Breast epithelium (tissue), 4 donors: ENCODE measurements at regions not wholly inside any gene's neighbourhood (a gene's known extent, or its start where the extent isn't known, plus 50 kb on each side); places are given as distances from the start of the nearest gene placed in this dataset.

Experiments
- DNase-seq, 2 donors: peaks; one replicate each; pipeline ENCODE4 v3.0.0-alpha.2; 2019; ENCODE audit warnings: low spot score in 2 of 2
- H3K27ac ChIP-seq, 2 donors: fragments of 200-600 bp; sonication (generic) in 1 of 2; one replicate each; pipeline ENCODE4 v1.5.1; 2016 to 2019; ENCODE audit warnings: mild to moderate bottlenecking in 1 of 2
- H3K27me3 ChIP-seq, 2 donors: fragments of 200-600 bp; sonication (generic) in 1 of 2; one replicate each; pipeline versions ENCODE4 v1.5.1 to v1.6.0; 2017 to 2019; ENCODE audit warnings: control low read depth in 1 of 2, mild to moderate bottlenecking in 1 of 2
- H3K36me3 ChIP-seq: fragments of 200-600 bp; one replicate; pipeline ENCODE4 v1.5.1; 2019
- H3K4me1 ChIP-seq, 2 donors: fragments of 200-600 bp; sonication (generic); one replicate each; pipeline ENCODE4 v1.5.1; 2016 to 2019; ENCODE audit warnings: control low read depth in 1 of 2
- H3K4me3 ChIP-seq, 3 donors: fragments of 200-600 bp; sonication (generic); 1 replicate in 2 of 3; 2 replicates in 1 of 3; pipeline ENCODE4 v1.5.1; 2016 to 2019; ENCODE audit warnings: mild to moderate bottlenecking in 3 of 3, moderate library complexity in 2 of 3
- H3K9me3 ChIP-seq, 2 donors: fragments of 200-600 bp; sonication (generic) in 1 of 2; one replicate each; pipeline ENCODE4 v1.5.1; 2016 to 2019; ENCODE audit warnings: control low read depth in 1 of 2
- POLR2A ChIP-seq: fragments of 450-650 bp; IDR thresholded peaks from one replicate; pipeline ENCODE4 v1.6.1; 2016; ENCODE audit warnings: antibody characterized with exemption, mild to moderate bottlenecking, moderate library complexity
- POLR2AphosphoS5 ChIP-seq, 3 donors: sonication (generic); formaldehyde crosslinking; IDR thresholded peaks; one replicate each; pipeline ENCODE4 v1.6.1; 2017; ENCODE audit warnings: antibody characterized with exemption in 3 of 3
- intact Hi-C: fragments of 100-400 bp; cut with DNase I; formaldehyde crosslinking; loops from one replicate; pipeline ENCODE4 v1.15.1; 2023; ENCODE audit warnings: low total_unique reads
- TF ChIP-seq, protein P1 (sequence below), 3 donors: fragments of 450-650 bp; IDR thresholded peaks; one replicate each; pipeline ENCODE4 v1.5.1; 2016 to 2017; ENCODE audit warnings: antibody characterized with exemption in 3 of 3, mild to moderate bottlenecking in 3 of 3, moderate library complexity in 3 of 3

DNA sequence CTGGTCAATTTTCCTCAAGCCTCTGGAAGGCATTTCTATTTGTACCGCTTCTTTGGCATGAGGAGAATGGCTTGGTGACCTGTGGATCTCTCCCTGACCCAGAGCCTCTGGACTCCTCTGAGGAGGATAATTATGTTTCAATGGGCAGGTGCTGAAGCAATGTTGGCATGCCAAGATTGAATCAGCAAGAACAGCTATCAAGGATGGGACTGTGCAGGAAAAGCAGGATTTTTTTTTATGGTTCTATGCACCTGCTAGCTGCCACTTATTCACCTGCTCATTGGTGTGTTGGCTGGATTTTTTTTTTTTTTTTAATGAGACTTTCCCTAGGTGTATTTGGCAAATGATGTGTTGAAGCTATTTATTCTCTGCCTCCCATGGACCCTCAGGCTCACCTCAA, 821.2 kb downstream of the RPA4 start:
- no peaks in the 10 kb centered on the region for H3K4me1 ChIP-seq
- no peaks in the 10 kb centered on the region for H3K9me3 ChIP-seq
- TF ChIP-seq POLR2A (no peak), POLR2AphosphoS5 (IDR thresholded peaks at IDR 0.05) (no peak)
- TF ChIP-seq, protein P1, sequence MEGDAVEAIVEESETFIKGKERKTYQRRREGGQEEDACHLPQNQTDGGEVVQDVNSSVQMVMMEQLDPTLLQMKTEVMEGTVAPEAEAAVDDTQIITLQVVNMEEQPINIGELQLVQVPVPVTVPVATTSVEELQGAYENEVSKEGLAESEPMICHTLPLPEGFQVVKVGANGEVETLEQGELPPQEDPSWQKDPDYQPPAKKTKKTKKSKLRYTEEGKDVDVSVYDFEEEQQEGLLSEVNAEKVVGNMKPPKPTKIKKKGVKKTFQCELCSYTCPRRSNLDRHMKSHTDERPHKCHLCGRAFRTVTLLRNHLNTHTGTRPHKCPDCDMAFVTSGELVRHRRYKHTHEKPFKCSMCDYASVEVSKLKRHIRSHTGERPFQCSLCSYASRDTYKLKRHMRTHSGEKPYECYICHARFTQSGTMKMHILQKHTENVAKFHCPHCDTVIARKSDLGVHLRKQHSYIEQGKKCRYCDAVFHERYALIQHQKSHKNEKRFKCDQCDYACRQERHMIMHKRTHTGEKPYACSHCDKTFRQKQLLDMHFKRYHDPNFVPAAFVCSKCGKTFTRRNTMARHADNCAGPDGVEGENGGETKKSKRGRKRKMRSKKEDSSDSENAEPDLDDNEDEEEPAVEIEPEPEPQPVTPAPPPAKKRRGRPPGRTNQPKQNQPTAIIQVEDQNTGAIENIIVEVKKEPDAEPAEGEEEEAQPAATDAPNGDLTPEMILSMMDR (IDR thresholded peaks at IDR 0.05), result no peak
- H3K27ac ChIP-seq, result no peak overlapping the region
- peaks cover 0 to 16% of the 10 kb centered on the region in 2 donors for H3K27me3 ChIP-seq
- H3K36me3 ChIP-seq, result no peaks in the 10 kb centered on the region
- intact Hi-C loops, result no loop called here
- no peak for DNase-seq
- H3K4me3 ChIP-seq, result no peak overlapping the region

GRCh38 chrX:97705936-97706335, 822.2 kb downstream of the RPA4 start:
- H3K36me3 ChIP-seq, result no peaks in the 10 kb centered on the region
- H3K27ac ChIP-seq, result no peak overlapping the region
- no peaks in the 10 kb centered on the region for H3K4me1 ChIP-seq
- H3K4me3 ChIP-seq, result no peak overlapping the region
- DNase-seq, result no peak
- H3K27me3 ChIP-seq, result peaks cover 0 to 13% of the 10 kb centered on the region in 2 donors
- no peak for TF ChIP-seq POLR2AphosphoS5 (IDR thresholded peaks at IDR 0.05)
- TF ChIP-seq, protein P1 (IDR thresholded peaks at IDR 0.05), result no peak
- no peak for TF ChIP-seq POLR2A
- no peaks in the 10 kb centered on the region for H3K9me3 ChIP-seq
- intact Hi-C loops, result no loop called here

DNA sequence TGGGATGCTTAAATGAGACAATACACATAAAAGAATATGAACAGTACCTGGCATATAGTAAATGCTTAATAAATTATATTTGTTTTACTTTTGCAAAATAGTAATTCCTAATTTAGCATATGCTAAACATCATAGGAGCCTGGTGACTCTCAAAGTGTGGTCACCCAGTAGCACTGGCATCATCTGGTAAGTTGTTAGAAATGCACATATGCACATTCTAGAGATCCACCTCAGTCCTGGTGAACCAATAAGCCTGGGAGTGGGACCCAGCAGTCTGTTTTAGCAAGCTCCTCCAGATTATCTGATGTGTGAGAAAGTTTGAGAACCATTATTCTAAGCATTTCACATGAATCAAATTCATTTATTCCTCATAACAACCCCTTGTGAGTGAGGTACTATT, 830.4 kb downstream of the RPA4 start:
- no peak overlapping the region for H3K4me3 ChIP-seq
- peaks cover 0 to 10% of the 10 kb centered on the region in 2 donors for H3K9me3 ChIP-seq
- no peak for TF ChIP-seq POLR2A
- TF ChIP-seq, protein P1 (IDR thresholded peaks at IDR 0.05), result no peak
- no peak for TF ChIP-seq POLR2AphosphoS5 (IDR thresholded peaks at IDR 0.05)
- intact Hi-C loops, result no loop called here
- H3K27me3 ChIP-seq, result peaks cover 0 to 17% of the 10 kb centered on the region in 2 donors
- no peaks in the 10 kb centered on the region for H3K4me1 ChIP-seq
- no peak overlapping the region for H3K27ac ChIP-seq
- H3K36me3 ChIP-seq, result no peaks in the 10 kb centered on the region
- DNase-seq, result no peak

GRCh38 chrX:97728215-97728614, 844.5 kb downstream of the RPA4 start:
- no peak for DNase-seq
- no peaks in the 10 kb centered on the region for H3K4me1 ChIP-seq
- no peaks in the 10 kb centered on the region for H3K9me3 ChIP-seq
- intact Hi-C loops, result no loop called here
- no peaks in the 10 kb centered on the region for H3K36me3 ChIP-seq
- no peak overlapping the region for H3K27ac ChIP-seq
- H3K27me3 ChIP-seq, result peaks cover 0 to 6% of the 10 kb centered on the region in 2 donors
- no peak overlapping the region for H3K4me3 ChIP-seq
- TF ChIP-seq POLR2AphosphoS5 (IDR thresholded peaks at IDR 0.05) (no peak), POLR2A (no peak)
- TF ChIP-seq, protein P1 (IDR thresholded peaks at IDR 0.05), result no peak

- no peak for DNase-seq
- Histone ChIP-seq H3K9me3 (peaks cover 0 to 12% of the 10 kb centered on the region in 2 donors), H3K27ac (no peak overlapping the region), H3K4me3 (no peak overlapping the region), H3K27me3 (peaks cover 0 to 41% of the 10 kb centered on the region in 2 donors), H3K36me3 (no peaks in the 10 kb centered on the region), H3K4me1 (no peaks in the 10 kb centered on the region)
- TF ChIP-seq POLR2A, result no peak
- TF ChIP-seq, protein P1 (IDR thresholded peaks at IDR 0.05), result no peak
- TF ChIP-seq POLR2AphosphoS5 (IDR thresholded peaks at IDR 0.05), result no peak
- intact Hi-C loops, result no loop called here
Observed at GRCh38 chrX:97740044-97740443, 856.3 kb downstream of the RPA4 start.
